GM12878 (cell line): ENCODE measurements at regions not wholly inside any gene's neighbourhood (a gene's known extent, or its start where the extent isn't known, plus 50 kb on each side); places are given as distances from the start of the nearest gene placed in this dataset.
A peak's percentile ranks its signal among the peaks of the same experiment; 100 is the strongest.

Experiments used
- ATAC-seq: fragments of 200-7000 bp; cut with Tn5 transposase; 3 replicates; pipeline ENCODE4 v1.9.1; 2020; ENCODE audit warnings: mild to moderate bottlenecking, moderate library complexity
- BruUV-seq: library from RNA; stranded (reverse); fragments of 400-500 nt; replicated peaks from 2 replicates; lab custom pipeline; 2021; lab: Mats Ljungman, UMichigan
- CTCF ChIA-PET: fragments of 300-600 bp; sonication (Branson Sonifier 250); formaldehyde crosslinking; extraction: SDS; loops from one replicate; lab custom pipeline; 2021; ENCODE audit warnings: inconsistent platforms; lab: Yijun Ruan, JAX
- POLR2A ChIA-PET: fragments of 350-600 bp; formaldehyde crosslinking; extraction: SDS; loops from one replicate; lab custom pipeline; 2021; ENCODE audit warnings: inconsistent platforms; lab: Charles Lee
- RAD21 ChIA-PET: fragments of 300-600 bp; sonication (Branson Sonifier 250); formaldehyde crosslinking; loops from one replicate; lab custom pipeline; 2023; ENCODE audit warnings: antibody characterized with exemption; ENCODE audit not compliant: unreplicated experiment; lab: Charles Lee
- SMC1A ChIA-PET: fragments of 300-600 bp; sonication (Branson Sonifier 250); formaldehyde crosslinking; loops from one replicate; lab custom pipeline; 2023; ENCODE audit not compliant: unreplicated experiment, uncharacterized antibody; lab: Charles Lee
- DNase-seq: peaks from one replicate; pipeline ENCODE4 v3.0.0-alpha.2; 2011; ENCODE audit warnings: low read depth, low spot score
- FAIRE-seq: peaks from 3 replicates; lab custom pipeline; 2011; peaks lifted over from hg19 to GRCh38; lab: Jason Lieb, UNC
- H2AFZ ChIP-seq: 2 replicates; pipeline ENCODE4 v1.6.0; 2011; ENCODE audit warnings: low read depth, low read length, control low read depth; ENCODE audit not compliant: control insufficient read depth
- H3K27ac ChIP-seq: 2 replicates; pipeline ENCODE4 v1.5.1; 2011; ENCODE audit warnings: control low read depth; ENCODE audit not compliant: control insufficient read depth, insufficient read depth
- H3K27me3 ChIP-seq, 2 experiments: replicated peaks in 1 of 2; 2 replicates each; pipeline versions ENCODE4 v1.6.0 to v1.6.1; 2011; ENCODE audit warnings: low read length in 1 of 2; ENCODE audit not compliant: control insufficient read depth in 2 of 2, insufficient read depth in 2 of 2
- H3K36me3 ChIP-seq, 2 experiments: 2 replicates each; pipeline ENCODE4 v1.5.1; 2011; ENCODE audit warnings: low read length in 1 of 2; ENCODE audit not compliant: control insufficient read depth in 2 of 2, insufficient read depth in 2 of 2
- H3K4me1 ChIP-seq: 2 replicates; pipeline ENCODE4 v1.6.1; 2011; ENCODE audit warnings: mild to moderate bottlenecking, low read length, moderate library complexity, mixed read lengths; ENCODE audit not compliant: control insufficient read depth, insufficient read depth
- H3K4me2 ChIP-seq: 2 replicates; pipeline ENCODE4 v1.6.0; 2011; ENCODE audit warnings: control low read depth; ENCODE audit not compliant: control insufficient read depth, insufficient read depth
- H3K4me3 ChIP-seq: fragments of 200-600 bp; sonication (generic); 2 replicates; pipeline ENCODE4 v1.5.1; 2016
- H3K79me2 ChIP-seq: 2 replicates; pipeline ENCODE4 v1.6.0; 2011; ENCODE audit warnings: low read length; ENCODE audit not compliant: control insufficient read depth, insufficient read depth
- H3K9ac ChIP-seq: 2 replicates; pipeline ENCODE4 v1.8.0; 2011; ENCODE audit warnings: low read length, control low read depth, mixed read lengths; ENCODE audit not compliant: control insufficient read depth, insufficient read depth
- H3K9me3 ChIP-seq: replicated peaks from 3 replicates; pipeline ENCODE4 v1.5.1; 2011; ENCODE audit warnings: mild to moderate bottlenecking, low read length; ENCODE audit not compliant: control insufficient read depth, insufficient read depth
- H4K20me1 ChIP-seq: 2 replicates; pipeline ENCODE4 v1.6.0; 2011; ENCODE audit not compliant: control insufficient read depth, insufficient read depth
- BHLHE40 ChIP-seq, 2 experiments: fragments of 450-650 bp in 1 of 2; IDR thresholded peaks; 2 replicates each; pipeline ENCODE4 v1.6.1; 2011 to 2017; ENCODE audit warnings: low read depth in 2 of 2, borderline replicate concordance in 1 of 2, improper control_type of control experiment in 1 of 2, low read length in 1 of 2, mild to moderate bottlenecking in 1 of 2
- JUNB ChIP-seq: IDR thresholded peaks from 2 replicates; pipeline ENCODE4 v1.6.1; 2016; ENCODE audit warnings: antibody characterized with exemption, mild to moderate bottlenecking
- MTA2 ChIP-seq: fragments of 450-650 bp; IDR thresholded peaks from 2 replicates; pipeline ENCODE4 v1.6.1; 2016; ENCODE audit warnings: low read depth, mild to moderate bottlenecking, moderate library complexity
- WRNIP1 ChIP-seq: IDR thresholded peaks from 2 replicates; pipeline ENCODE4 v1.6.1; 2011; ENCODE audit warnings: low read depth, low read length, improper control_type of control experiment, borderline replicate concordance
- WGBS: methylation state at CpG from one replicate; pipeline ENCODE4 v1.1.6; 2016; ENCODE audit warnings: low lambda C conversion rate; ENCODE audit not compliant: insufficient replicate concordance, insufficient coverage; ENCODE audit errors: missing lambda C conversion rate; 5-methylcytosine and 5-hydroxymethylcytosine counted together
- in situ Hi-C: fragments of 300-500 bp; cut with MboI; formaldehyde crosslinking; loops from 9 replicates; pipeline ENCODE4 v1.14.3; 2018; ENCODE audit warnings: mixed read lengths
- intact Hi-C: fragments of 100-400 bp; cut with micrococcal nuclease; formaldehyde crosslinking; loops from one replicate; pipeline ENCODE4 v1.14.2; 2022; ENCODE audit not compliant: unreplicated experiment
- TF ChIP-seq, protein P1 (sequence below): fragments of 450-650 bp; IDR thresholded peaks from 2 replicates; pipeline ENCODE4 v1.6.1; 2017; ENCODE audit warnings: mild to moderate bottlenecking

DNA sequence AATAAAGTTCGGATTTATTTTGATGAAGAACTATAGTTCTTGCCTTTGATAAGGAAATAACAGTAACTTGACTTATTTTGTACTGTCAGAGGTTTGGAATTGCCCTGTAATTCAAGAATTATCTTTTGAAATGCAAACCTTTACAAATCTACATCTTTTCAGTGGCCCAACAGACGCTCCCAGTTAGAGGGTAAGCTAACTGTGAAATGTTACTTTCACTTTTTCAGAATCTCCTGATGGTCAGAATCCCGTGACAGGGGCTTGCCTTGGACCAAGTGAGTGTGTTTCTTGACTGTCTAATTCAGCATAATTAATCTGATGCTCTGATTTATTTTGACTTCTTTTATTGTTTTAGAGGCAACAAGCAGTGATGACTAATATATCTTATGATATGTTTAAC is 262.5 kb downstream of the PLOD2 start:
- H3K27ac ChIP-seq = no peak overlapping the region
- no peak overlapping the region for H3K4me3 ChIP-seq
- TF ChIP-seq BHLHE40 (IDR thresholded peaks at IDR 0.05; ENCODE audit: borderline replicate concordance in 1 of 2, low read depth in 2 of 2, low read length in 1 of 2) (0 out of 4 replicates have a peak, but pooled peaks of 1 of the 2 experiments have one; percentile 32), WRNIP1 (no peak)
- 0% methylated on average over 3 of the region's 3 CpGs for WGBS
- H4K20me1 ChIP-seq = no peaks in the 10 kb centered on the region
- no peak for DNase-seq
- no peak overlapping the region for H3K9ac ChIP-seq
- ChIA-PET RAD21 (no interaction called here), CTCF (interaction anchor here (1.2 kb wide), 1 partner anchor 27 kb away, joined by 3 read pairs; no protein-coding TSS in a partner anchor), POLR2A (no interaction called here), SMC1A (interaction anchor here (1.0 kb wide), 1 partner anchor 24 kb away, joined by 3 read pairs; no protein-coding TSS in a partner anchor)
- H3K27me3 ChIP-seq = no peaks in the 10 kb centered on the region
- H3K4me1 ChIP-seq = no peaks in the 10 kb centered on the region
- H3K4me2 ChIP-seq = 0 out of 2 replicates have a peak overlapping the region, but pooled peaks have one; percentile 5
- peak; percentile 69 for ATAC-seq
- H3K79me2 ChIP-seq = no peaks in the 10 kb centered on the region
- BruUV-seq = no TSS peak
- no peaks in the 10 kb centered on the region for H3K36me3 ChIP-seq
- FAIRE-seq = no peak
- intact Hi-C loops = no loop called here
- H3K9me3 ChIP-seq = no peaks in the 10 kb centered on the region
- in situ Hi-C loops = no loop called here
- H2AFZ ChIP-seq = no peak overlapping the region

DNA sequence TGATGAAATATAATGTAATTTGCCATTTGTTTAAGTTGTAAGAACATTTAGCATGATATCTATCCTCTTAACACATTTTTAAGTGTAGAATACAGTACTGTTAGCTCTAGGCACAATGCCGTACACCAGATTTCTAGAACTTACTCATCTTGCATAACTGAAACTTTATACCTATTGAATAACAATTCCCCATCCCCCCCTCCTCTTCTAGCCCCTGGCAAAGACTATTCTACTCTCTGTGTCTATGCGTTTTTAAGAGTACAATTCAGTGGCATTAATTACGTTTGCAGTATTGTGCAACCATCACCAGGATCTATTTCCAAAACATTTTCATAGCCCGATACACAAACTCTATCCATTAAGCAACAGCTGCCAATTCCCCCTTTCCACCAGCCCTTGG is 261.7 kb downstream of the PLOD2 start:
- no peak overlapping the region for H3K9ac ChIP-seq
- H3K4me2 ChIP-seq = no peak overlapping the region
- ATAC-seq (peak; percentile 84), DNase-seq (no peak)
- BruUV-seq = no TSS peak
- POLR2A ChIA-PET = no interaction called here
- RAD21 ChIA-PET = no interaction called here
- intact Hi-C loops = no loop called here
- WGBS = 24% methylated on average over 4 of the region's 4 CpGs
- H4K20me1 ChIP-seq = no peaks in the 10 kb centered on the region
- no peaks in the 10 kb centered on the region for H3K27me3 ChIP-seq
- H3K27ac ChIP-seq = no peak overlapping the region
- H3K79me2 ChIP-seq = no peaks in the 10 kb centered on the region
- no peaks in the 10 kb centered on the region for H3K9me3 ChIP-seq
- no peak overlapping the region for H3K4me3 ChIP-seq
- TF ChIP-seq JUNB (peak; percentile 50; the same call in 1 of the 2 replicates), MTA2 (no peak)
- TF ChIP-seq, protein P1, sequence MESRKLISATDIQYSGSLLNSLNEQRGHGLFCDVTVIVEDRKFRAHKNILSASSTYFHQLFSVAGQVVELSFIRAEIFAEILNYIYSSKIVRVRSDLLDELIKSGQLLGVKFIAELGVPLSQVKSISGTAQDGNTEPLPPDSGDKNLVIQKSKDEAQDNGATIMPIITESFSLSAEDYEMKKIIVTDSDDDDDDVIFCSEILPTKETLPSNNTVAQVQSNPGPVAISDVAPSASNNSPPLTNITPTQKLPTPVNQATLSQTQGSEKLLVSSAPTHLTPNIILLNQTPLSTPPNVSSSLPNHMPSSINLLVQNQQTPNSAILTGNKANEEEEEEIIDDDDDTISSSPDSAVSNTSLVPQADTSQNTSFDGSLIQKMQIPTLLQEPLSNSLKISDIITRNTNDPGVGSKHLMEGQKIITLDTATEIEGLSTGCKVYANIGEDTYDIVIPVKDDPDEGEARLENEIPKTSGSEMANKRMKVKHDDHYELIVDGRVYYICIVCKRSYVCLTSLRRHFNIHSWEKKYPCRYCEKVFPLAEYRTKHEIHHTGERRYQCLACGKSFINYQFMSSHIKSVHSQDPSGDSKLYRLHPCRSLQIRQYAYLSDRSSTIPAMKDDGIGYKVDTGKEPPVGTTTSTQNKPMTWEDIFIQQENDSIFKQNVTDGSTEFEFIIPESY = no peak
- TF ChIP-seq, all 136 proteins: peak for 1
- ChIA-PET CTCF (no interaction called here), SMC1A (interaction anchor here (2.7 kb wide), 1 partner anchor 30 kb away, joined by 8 read pairs; no protein-coding TSS in a partner anchor)
- in situ Hi-C loops = no loop called here
- no peaks in the 10 kb centered on the region for H3K36me3 ChIP-seq
- no peaks in the 10 kb centered on the region for H3K4me1 ChIP-seq
- FAIRE-seq = peak; percentile 47
- no peak overlapping the region for H2AFZ ChIP-seq
